CD8-positive, alpha-beta memory T cell (primary cell): ENCODE measurements at regions not wholly inside any gene's neighbourhood (a gene's known extent, or its start where the extent isn't known, plus 50 kb on each side); places are given as distances from the start of the nearest gene placed in this dataset.

Source experiments
- CTCF ChIA-PET: fragments of 350-600 bp; sonication (Branson Sonifier 250); formaldehyde crosslinking; loops from one replicate; lab custom pipeline; 2021; ENCODE audit warnings: antibody characterized with exemption; lab: Charles Lee
- POLR2A ChIA-PET: fragments of 350-600 bp; sonication (Branson Sonifier 250); formaldehyde crosslinking; loops from one replicate; lab custom pipeline; 2021; ENCODE audit warnings: antibody characterized with exemption; lab: Charles Lee
- DNase-seq, 5 donors: peaks; one replicate each; pipeline versions ENCODE4 v3.0.0 to v3.0.0-alpha.2; 2020 to 2022; ENCODE audit warnings: mixed read lengths in 1 of 5
- H3K27ac ChIP-seq: one replicate; pipeline ENCODE4 v1.7.0; 2013; ENCODE audit warnings: low read depth, mild to moderate bottlenecking, low read length, moderate library complexity
- H3K27me3 ChIP-seq: 2 replicates; pipeline ENCODE4 v1.7.0; 2013; ENCODE audit warnings: low read length, mild to moderate bottlenecking; ENCODE audit not compliant: insufficient read depth, poor library complexity, severe bottlenecking
- H3K36me3 ChIP-seq: 2 replicates; pipeline ENCODE4 v1.7.0; 2013; ENCODE audit warnings: mild to moderate bottlenecking, low read length, moderate library complexity; ENCODE audit not compliant: insufficient read depth
- H3K4me1 ChIP-seq: 2 replicates; pipeline ENCODE4 v1.7.0; 2013; ENCODE audit warnings: mild to moderate bottlenecking, low read length, moderate library complexity; ENCODE audit not compliant: insufficient read depth
- H3K4me3 ChIP-seq: 2 replicates; pipeline ENCODE4 v1.7.0; 2013; ENCODE audit warnings: mild to moderate bottlenecking, low read length
- H3K9me3 ChIP-seq: 2 replicates; pipeline ENCODE4 v1.7.0; 2013; ENCODE audit warnings: mild to moderate bottlenecking, low read length
- H3K27ac Mint-ChIP-seq, 8 donors: one replicate each; pipeline ENCODE4 v1.8.0; 2020 to 2021; ENCODE audit warnings: mixed read lengths in 8 of 8, mild to moderate bottlenecking in 6 of 8, inconsistent platforms in 3 of 8, moderate library complexity in 3 of 8
- H3K27me3 Mint-ChIP-seq, 2 donors: one replicate each; pipeline ENCODE4 v1.8.0; 2020 to 2021; ENCODE audit warnings: mixed read lengths in 2 of 2, mild to moderate bottlenecking in 1 of 2, moderate library complexity in 1 of 2
- H3K36me3 Mint-ChIP-seq, 3 donors: one replicate each; pipeline ENCODE4 v1.8.0; 2020 to 2021; ENCODE audit warnings: mixed read lengths in 3 of 3, inconsistent platforms in 1 of 3, mild to moderate bottlenecking in 1 of 3
- H3K4me1 Mint-ChIP-seq, 3 donors: one replicate each; pipeline ENCODE4 v1.8.0; 2020 to 2021; ENCODE audit warnings: mixed read lengths in 3 of 3, inconsistent platforms in 1 of 3, mild to moderate bottlenecking in 1 of 3
- H3K4me3 Mint-ChIP-seq, 7 donors: one replicate each; pipeline ENCODE4 v1.8.0; 2020 to 2021; ENCODE audit warnings: mixed read lengths in 7 of 7, mild to moderate bottlenecking in 6 of 7, moderate library complexity in 4 of 7, inconsistent platforms in 2 of 7
- H3K9me3 Mint-ChIP-seq, 5 donors: one replicate each; pipeline ENCODE4 v1.8.0; 2020 to 2022; ENCODE audit warnings: mixed read lengths in 5 of 5, mild to moderate bottlenecking in 3 of 5, moderate library complexity in 2 of 5, inconsistent platforms in 1 of 5

- CTCF ChIA-PET, result interaction anchor here (1.4 kb wide), 1 partner anchor 9 kb away, joined by 4 read pairs; no protein-coding TSS in a partner anchor
- POLR2A ChIA-PET, result no interaction called here
- H3K27me3 ChIP-seq, result no peaks in the 10 kb centered on the region
- Mint-ChIP-seq H3K27ac (no peak overlapping the region), H3K27me3 (peaks cover 5 to 20% of the 10 kb centered on the region in 2 donors), H3K4me3 (no peak overlapping the region), H3K36me3 (no peaks in the 10 kb centered on the region), H3K9me3 (no peaks in the 10 kb centered on the region), H3K4me1 (no peaks in the 10 kb centered on the region)
- H3K4me3 ChIP-seq, result no peak overlapping the region
- DNase-seq, result peak in 1 of 5 donors; percentile 6
- no peaks in the 10 kb centered on the region for H3K9me3 ChIP-seq
- no peak overlapping the region for H3K27ac ChIP-seq
- no peaks in the 10 kb centered on the region for H3K4me1 ChIP-seq
- no peaks in the 10 kb centered on the region for H3K36me3 ChIP-seq
Measured at GRCh38 chr1:209354111-209354839, 229.2 kb upstream of the CAMK1G start.

- Mint-ChIP-seq H3K9me3 (no peaks in the 10 kb centered on the region), H3K27me3 (peaks cover 5 to 18% of the 10 kb centered on the region in 2 donors), H3K4me1 (no peaks in the 10 kb centered on the region), H3K36me3 (no peaks in the 10 kb centered on the region), H3K4me3 (no peak overlapping the region), H3K27ac (no peak overlapping the region)
- Histone ChIP-seq H3K27me3 (no peaks in the 10 kb centered on the region), H3K27ac (no peak overlapping the region), H3K4me1 (no peaks in the 10 kb centered on the region), H3K4me3 (no peak overlapping the region), H3K36me3 (no peaks in the 10 kb centered on the region), H3K9me3 (no peaks in the 10 kb centered on the region)
- ChIA-PET POLR2A (no interaction called here), CTCF (interaction anchor here (1.4 kb wide), 1 partner anchor 10 kb away, joined by 4 read pairs; no protein-coding TSS in a partner anchor)
- DNase-seq, result no peak
Measured at GRCh38 chr1:209354840-209355165, 228.7 kb upstream of the CAMK1G start.

- Mint-ChIP-seq H3K9me3 (no peaks in the 10 kb centered on the region), H3K27me3 (peaks cover 5 to 13% of the 10 kb centered on the region in 2 donors), H3K36me3 (no peaks in the 10 kb centered on the region), H3K4me1 (no peaks in the 10 kb centered on the region), H3K27ac (peak overlapping the region in 1 of 8 donors; percentile 57), H3K4me3 (no peak overlapping the region)
- no peak overlapping the region for H3K27ac ChIP-seq
- ChIA-PET POLR2A (no interaction called here), CTCF (no interaction called here)
- no peaks in the 10 kb centered on the region for H3K9me3 ChIP-seq
- H3K27me3 ChIP-seq, result no peaks in the 10 kb centered on the region
- H3K36me3 ChIP-seq, result no peaks in the 10 kb centered on the region
- H3K4me3 ChIP-seq, result no peak overlapping the region
- H3K4me1 ChIP-seq, result no peaks in the 10 kb centered on the region
- DNase-seq, result no peak
Measured at GRCh38 chr1:209355415-209355814, 228.1 kb upstream of the CAMK1G start.

GRCh38 chr1:209356976-209357377, 226.5 kb upstream of the CAMK1G start:
- H3K9me3 Mint-ChIP-seq, result no peaks in the 10 kb centered on the region
- Histone ChIP-seq H3K27me3 (no peaks in the 10 kb centered on the region), H3K4me1 (no peaks in the 10 kb centered on the region), H3K36me3 (no peaks in the 10 kb centered on the region), H3K4me3 (no peak overlapping the region), H3K9me3 (no peaks in the 10 kb centered on the region), H3K27ac (no peak overlapping the region)
- peaks cover 7 to 14% of the 10 kb centered on the region in 2 donors for H3K27me3 Mint-ChIP-seq
- no peak overlapping the region for H3K27ac Mint-ChIP-seq
- CTCF ChIA-PET, result no interaction called here
- no peaks in the 10 kb centered on the region for H3K4me1 Mint-ChIP-seq
- no peaks in the 10 kb centered on the region for H3K36me3 Mint-ChIP-seq
- no peak overlapping the region for H3K4me3 Mint-ChIP-seq
- no peak for DNase-seq
- POLR2A ChIA-PET, result no interaction called here

GRCh38 chr1:209363112-209363511, 220.4 kb upstream of the CAMK1G start:
- no peaks in the 10 kb centered on the region for H3K4me1 ChIP-seq
- H3K36me3 Mint-ChIP-seq, result no peaks in the 10 kb centered on the region
- H3K9me3 Mint-ChIP-seq, result peaks cover 0 to 2% (median 0%) of the 10 kb centered on the region in 5 donors
- no peak overlapping the region for H3K4me3 Mint-ChIP-seq
- DNase-seq, result no peak
- ChIA-PET CTCF (no interaction called here), POLR2A (no interaction called here)
- no peak overlapping the region for H3K27ac Mint-ChIP-seq
- no peak overlapping the region for H3K27ac ChIP-seq
- no peak overlapping the region for H3K4me3 ChIP-seq
- H3K27me3 ChIP-seq, result no peaks in the 10 kb centered on the region
- H3K4me1 Mint-ChIP-seq, result no peaks in the 10 kb centered on the region
- H3K27me3 Mint-ChIP-seq, result peaks cover 9 to 13% of the 10 kb centered on the region in 2 donors
- no peaks in the 10 kb centered on the region for H3K36me3 ChIP-seq
- H3K9me3 ChIP-seq, result no peaks in the 10 kb centered on the region

- no peaks in the 10 kb centered on the region for H3K4me1 ChIP-seq
- Mint-ChIP-seq H3K27me3 (peaks cover 7 to 21% of the 10 kb centered on the region in 2 donors), H3K4me3 (no peak overlapping the region), H3K36me3 (no peaks in the 10 kb centered on the region), H3K9me3 (peaks cover 0 to 2% (median 0%) of the 10 kb centered on the region in 5 donors), H3K4me1 (no peaks in the 10 kb centered on the region), H3K27ac (no peak overlapping the region)
- no peak overlapping the region for H3K4me3 ChIP-seq
- H3K36me3 ChIP-seq, result no peaks in the 10 kb centered on the region
- no peaks in the 10 kb centered on the region for H3K9me3 ChIP-seq
- no peak for DNase-seq
- ChIA-PET POLR2A (no interaction called here), CTCF (no interaction called here)
- H3K27me3 ChIP-seq, result no peaks in the 10 kb centered on the region
- H3K27ac ChIP-seq, result no peak overlapping the region
Measured at GRCh38 chr1:209364716-209365115, 218.8 kb upstream of the CAMK1G start.

GRCh38 chr1:209367061-209367772, 216.3 kb upstream of the CAMK1G start:
- ChIA-PET CTCF (interaction anchor here (0.8 kb wide), 1 partner anchor 11 kb away, joined by 3 read pairs; no protein-coding TSS in a partner anchor), POLR2A (no interaction called here)
- H3K36me3 Mint-ChIP-seq, result no peaks in the 10 kb centered on the region
- no peak overlapping the region for H3K4me3 Mint-ChIP-seq
- no peaks in the 10 kb centered on the region for H3K27me3 ChIP-seq
- H3K27ac ChIP-seq, result no peak overlapping the region
- H3K9me3 ChIP-seq, result no peaks in the 10 kb centered on the region
- peaks cover 7 to 15% of the 10 kb centered on the region in 2 donors for H3K27me3 Mint-ChIP-seq
- H3K4me1 Mint-ChIP-seq, result no peaks in the 10 kb centered on the region
- H3K36me3 ChIP-seq, result no peaks in the 10 kb centered on the region
- no peak overlapping the region for H3K27ac Mint-ChIP-seq
- peaks cover 0 to 4% (median 0%) of the 10 kb centered on the region in 5 donors for H3K9me3 Mint-ChIP-seq
- H3K4me3 ChIP-seq, result no peak overlapping the region
- no peaks in the 10 kb centered on the region for H3K4me1 ChIP-seq
- no peak for DNase-seq

GRCh38 chr1:209368864-209369598, 214.5 kb upstream of the CAMK1G start:
- CTCF ChIA-PET, result interaction anchor here (1.1 kb wide), 1 partner anchor 15 kb away, joined by 3 read pairs; no protein-coding TSS in a partner anchor
- no peaks in the 10 kb centered on the region for H3K4me1 ChIP-seq
- POLR2A ChIA-PET, result no interaction called here
- H3K27ac ChIP-seq, result no peak overlapping the region
- peaks cover 7 to 11% of the 10 kb centered on the region in 2 donors for H3K27me3 Mint-ChIP-seq
- no peaks in the 10 kb centered on the region for H3K9me3 ChIP-seq
- H3K4me3 ChIP-seq, result no peak overlapping the region
- H3K4me1 Mint-ChIP-seq, result no peaks in the 10 kb centered on the region
- H3K9me3 Mint-ChIP-seq, result peaks cover 0 to 4% (median 0%) of the 10 kb centered on the region in 5 donors
- no peaks in the 10 kb centered on the region for H3K36me3 Mint-ChIP-seq
- H3K36me3 ChIP-seq, result no peaks in the 10 kb centered on the region
- H3K4me3 Mint-ChIP-seq, result no peak overlapping the region
- H3K27me3 ChIP-seq, result no peaks in the 10 kb centered on the region
- no peak for DNase-seq
- no peak overlapping the region for H3K27ac Mint-ChIP-seq
